Tibial nerve (tissue), 4 donors: ENCODE measurements at regions not wholly inside any gene's neighbourhood (a gene's known extent, or its start where the extent isn't known, plus 50 kb on each side); places are given as distances from the start of the nearest gene placed in this dataset.
"Not testable (repeated sequence)": the region's sequence is repeated elsewhere in the genome, so short reads cannot be mapped to it uniquely, and the experiment has no call there.

Source experiments
- DNase-seq, 2 donors: peaks; one replicate each; pipeline ENCODE4 v3.0.0-alpha.2; 2019; ENCODE audit warnings: low spot score in 2 of 2
- H3K27ac ChIP-seq, 4 donors: fragments of 200-600 bp; sonication (generic) in 3 of 4; one replicate each; pipeline ENCODE4 v1.5.1; 2017 to 2019; ENCODE audit warnings: mild to moderate bottlenecking in 1 of 4
- H3K27me3 ChIP-seq, 2 donors: fragments of 200-600 bp; sonication (generic) in 1 of 2; one replicate each; pipeline versions ENCODE4 v1.5.1 to v1.6.0; 2017 to 2019
- H3K36me3 ChIP-seq, 3 donors: fragments of 200-600 bp; sonication (generic); one replicate each; pipeline ENCODE4 v1.5.1; 2018 to 2019
- H3K4me1 ChIP-seq, 4 donors: fragments of 200-600 bp; sonication (generic) in 3 of 4; one replicate each; pipeline ENCODE4 v1.5.1; 2017 to 2019
- H3K4me3 ChIP-seq, 4 donors: fragments of 200-600 bp; sonication (generic) in 3 of 4; one replicate each; pipeline ENCODE4 v1.5.1; 2017 to 2019; ENCODE audit warnings: mild to moderate bottlenecking in 1 of 4, moderate library complexity in 1 of 4
- H3K9me3 ChIP-seq, 4 donors: fragments of 200-600 bp; sonication (generic) in 3 of 4; one replicate each; pipeline ENCODE4 v1.5.1; 2017 to 2019
- CTCF ChIP-seq, 5 experiments: fragments of 200-600 bp in 3 of 5; fragments of 450-650 bp in 2 of 5; sonication (generic) in 3 of 5; IDR thresholded peaks; one replicate each; pipeline ENCODE4 v1.5.1; 2016 to 2019; ENCODE audit warnings: antibody characterized with exemption in 5 of 5, mild to moderate bottlenecking in 3 of 5, moderate library complexity in 2 of 5
- EP300 ChIP-seq, 2 donors: sonication (generic); formaldehyde crosslinking; IDR thresholded peaks; one replicate each; pipeline ENCODE4 v1.6.1; 2017; ENCODE audit warnings: antibody characterized with exemption in 2 of 2, mild to moderate bottlenecking in 1 of 2
- POLR2A ChIP-seq, 2 donors: fragments of 450-650 bp; IDR thresholded peaks; one replicate each; pipeline ENCODE4 v1.6.1; 2017; ENCODE audit warnings: antibody characterized with exemption in 2 of 2, mild to moderate bottlenecking in 2 of 2, moderate library complexity in 2 of 2
- whole genome bisulfite sequencing, 2 donors: methylation state at CpG; one replicate each; pipeline ENCODE4 v1.1.5; 2018; 5-methylcytosine and 5-hydroxymethylcytosine counted together

GRCh38 chr17:72566671-72567484, 446.1 kb downstream of the SOX9 start:
- Histone ChIP-seq H3K4me3 (no peak overlapping the region), H3K36me3 (no peaks in the 10 kb centered on the region), H3K27me3 (no peaks in the 10 kb centered on the region), H3K27ac (no peak overlapping the region), H3K4me1 (peaks cover 0 to 18% (median 1%) of the 10 kb centered on the region in 4 donors), H3K9me3 (no peaks in the 10 kb centered on the region)
- no peak for DNase-seq
- TF ChIP-seq POLR2A (IDR thresholded peaks at IDR 0.05) = no peak
- 69 to 72% methylated on average over 8 of the region's 8 CpGs for WGBS, 2 donors

GRCh38 chr17:72567774-72568173, 447.0 kb downstream of the SOX9 start:
- WGBS, 2 donors = 56 to 67% methylated on average over 3 of the region's 3 CpGs
- TF ChIP-seq EP300 (IDR thresholded peaks at IDR 0.05) (no peak), CTCF (IDR thresholded peaks at IDR 0.05) (no peak), POLR2A (IDR thresholded peaks at IDR 0.05) (no peak)
- H3K36me3 ChIP-seq = no peaks in the 10 kb centered on the region
- DNase-seq = no peak
- H3K27me3 ChIP-seq = no peaks in the 10 kb centered on the region
- no peak overlapping the region for H3K27ac ChIP-seq
- no peaks in the 10 kb centered on the region for H3K9me3 ChIP-seq
- H3K4me1 ChIP-seq = peaks cover 0 to 18% (median 1%) of the 10 kb centered on the region in 4 donors
- no peak overlapping the region for H3K4me3 ChIP-seq

- no peak for DNase-seq
- 52 to 59% methylated on average over 16 to 19 of the region's 19 CpGs for WGBS, 2 donors
- Histone ChIP-seq H3K9me3 (no peaks in the 10 kb centered on the region), H3K27ac (no peak overlapping the region), H3K27me3 (no peaks in the 10 kb centered on the region), H3K4me3 (no peak overlapping the region), H3K36me3 (no peaks in the 10 kb centered on the region), H3K4me1 (peaks cover 0 to 18% (median 1%) of the 10 kb centered on the region in 4 donors)
- TF ChIP-seq CTCF (IDR thresholded peaks at IDR 0.05) (no peak), EP300 (IDR thresholded peaks at IDR 0.05) (no peak), POLR2A (IDR thresholded peaks at IDR 0.05) (no peak)
These were observed 448.5 kb downstream of the SOX9 start for GRCh38 chr17:72569148-72569946.

GRCh38 chr17:72571813-72572396, 451.1 kb downstream of the SOX9 start:
- TF ChIP-seq EP300 (IDR thresholded peaks at IDR 0.05) (no peak), POLR2A (IDR thresholded peaks at IDR 0.05) (no peak), CTCF (IDR thresholded peaks at IDR 0.05) (no peak)
- H3K9me3 ChIP-seq = no peaks in the 10 kb centered on the region
- DNase-seq = no peak
- peaks cover 0 to 28% (median 4%) of the 10 kb centered on the region in 4 donors for H3K4me1 ChIP-seq
- no peaks in the 10 kb centered on the region for H3K27me3 ChIP-seq
- H3K36me3 ChIP-seq = no peaks in the 10 kb centered on the region
- no peak overlapping the region for H3K4me3 ChIP-seq
- no peak overlapping the region for H3K27ac ChIP-seq
- WGBS, 2 donors = 70 to 74% methylated on average over 9 of the region's 9 CpGs

- Histone ChIP-seq H3K4me3 (no peak overlapping the region), H3K27ac (no peak overlapping the region), H3K36me3 (no peaks in the 10 kb centered on the region), H3K4me1 (peaks cover 0 to 33% (median 2%) of the 10 kb centered on the region in 4 donors), H3K27me3 (no peaks in the 10 kb centered on the region), H3K9me3 (no peaks in the 10 kb centered on the region)
- WGBS, 2 donors = 68 to 71% methylated on average over 10 to 12 of the region's 12 CpGs
- TF ChIP-seq POLR2A (IDR thresholded peaks at IDR 0.05) (no peak), EP300 (IDR thresholded peaks at IDR 0.05) (no peak), CTCF (IDR thresholded peaks at IDR 0.05) (no peak)
- no peak for DNase-seq
These were observed 452.0 kb downstream of the SOX9 start for GRCh38 chr17:72572604-72573491.

GRCh38 chr17:72573492-72573801, 452.6 kb downstream of the SOX9 start:
- 97 to 98% methylated on average over 5 of the region's 5 CpGs for WGBS, 2 donors
- not testable (repeated sequence) for H3K36me3 ChIP-seq, H3K9me3 ChIP-seq, H3K4me3 ChIP-seq, DNase-seq, H3K27me3 ChIP-seq, H3K27ac ChIP-seq
- peaks cover 0 to 33% (median 2%) of the 10 kb centered on the region in 4 donors for H3K4me1 ChIP-seq
